ENCODE measurements at regions not wholly inside any gene's neighbourhood (a gene's known extent, or its start where the extent isn't known, plus 50 kb on each side); places are given as distances from the start of the nearest gene placed in this dataset.

DNA sequence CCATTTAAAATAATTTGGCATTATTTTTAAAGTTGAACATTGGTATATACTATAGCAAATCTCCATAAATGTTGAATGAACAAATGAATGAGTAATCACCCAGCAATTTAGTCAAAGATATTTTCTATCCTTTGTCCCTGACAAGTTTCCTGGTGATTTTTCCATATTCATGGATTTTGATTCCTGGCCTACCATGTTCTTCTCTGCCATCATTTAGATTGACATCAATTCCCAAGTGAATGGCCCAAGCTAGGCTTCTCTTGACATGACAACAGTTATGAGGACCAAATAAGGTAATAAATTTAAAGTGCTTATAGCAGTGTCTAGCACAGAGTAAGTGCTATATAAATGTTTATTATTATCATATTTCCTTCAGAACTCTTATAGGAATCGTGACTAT lies 120.1 kb upstream of the ADGRF1 start:
- TF ChIP-seq, protein P1, sequence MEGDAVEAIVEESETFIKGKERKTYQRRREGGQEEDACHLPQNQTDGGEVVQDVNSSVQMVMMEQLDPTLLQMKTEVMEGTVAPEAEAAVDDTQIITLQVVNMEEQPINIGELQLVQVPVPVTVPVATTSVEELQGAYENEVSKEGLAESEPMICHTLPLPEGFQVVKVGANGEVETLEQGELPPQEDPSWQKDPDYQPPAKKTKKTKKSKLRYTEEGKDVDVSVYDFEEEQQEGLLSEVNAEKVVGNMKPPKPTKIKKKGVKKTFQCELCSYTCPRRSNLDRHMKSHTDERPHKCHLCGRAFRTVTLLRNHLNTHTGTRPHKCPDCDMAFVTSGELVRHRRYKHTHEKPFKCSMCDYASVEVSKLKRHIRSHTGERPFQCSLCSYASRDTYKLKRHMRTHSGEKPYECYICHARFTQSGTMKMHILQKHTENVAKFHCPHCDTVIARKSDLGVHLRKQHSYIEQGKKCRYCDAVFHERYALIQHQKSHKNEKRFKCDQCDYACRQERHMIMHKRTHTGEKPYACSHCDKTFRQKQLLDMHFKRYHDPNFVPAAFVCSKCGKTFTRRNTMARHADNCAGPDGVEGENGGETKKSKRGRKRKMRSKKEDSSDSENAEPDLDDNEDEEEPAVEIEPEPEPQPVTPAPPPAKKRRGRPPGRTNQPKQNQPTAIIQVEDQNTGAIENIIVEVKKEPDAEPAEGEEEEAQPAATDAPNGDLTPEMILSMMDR (IDR thresholded peaks at IDR 0.05; ENCODE audit: low read length) = no peak
- TF ChIP-seq EZH2 (IDR thresholded peaks at IDR 0.05; ENCODE audit: borderline replicate concordance, low read length) = no peak

DNA sequence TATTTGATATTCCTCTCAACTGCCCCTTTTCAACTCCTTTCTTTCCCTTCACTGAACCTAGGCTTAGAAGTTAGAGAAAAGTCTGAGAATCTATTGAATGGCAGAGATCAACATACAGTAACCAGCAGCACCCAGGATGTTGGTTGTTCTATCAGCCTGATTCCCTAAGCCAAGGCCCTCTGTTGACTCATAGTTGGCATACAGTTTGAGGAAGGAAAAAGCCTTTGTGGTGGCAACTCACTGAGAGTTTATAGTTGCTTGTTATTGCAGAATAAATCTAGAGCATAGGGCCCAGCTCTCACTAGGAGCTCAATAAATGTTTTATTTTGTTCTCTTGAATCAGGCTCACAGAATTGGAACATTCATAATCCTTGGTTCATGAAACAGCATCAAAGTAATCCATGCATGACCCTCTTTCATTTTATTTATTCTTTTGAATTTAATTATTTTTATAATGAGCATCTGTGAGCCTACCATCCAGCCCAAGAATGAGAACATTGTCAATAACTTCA lies 119.1 kb upstream of the ADGRF1 start:
- Histone ChIP-seq H3K4me2 (ENCODE audit: low read length) (no peak overlapping the region), H4K20me1 (ENCODE audit: insufficient read depth, low read length) (no peaks in the 10 kb centered on the region), H3K9ac (ENCODE audit: low read length) (no peak overlapping the region), H3K9me3 (ENCODE audit: low read length) (no peaks in the 10 kb centered on the region), H3K4me3 (ENCODE audit: low read depth, low read length, poor library complexity, severe bottlenecking) (no peak overlapping the region), H3K27ac (ENCODE audit: low read depth, low read length, poor library complexity, severe bottlenecking) (no peak overlapping the region), H3K4me1 (ENCODE audit: insufficient read depth, low read length, severe bottlenecking) (no peaks in the 10 kb centered on the region), H3K36me3 (ENCODE audit: insufficient read depth, low read length) (no peaks in the 10 kb centered on the region), H2AFZ (ENCODE audit: low read length) (no peak overlapping the region), H3K79me2 (ENCODE audit: insufficient read depth, low read length) (no peaks in the 10 kb centered on the region), H3K9me2 (ENCODE audit: low read depth, low read length) (no peaks in the 10 kb centered on the region), H3K27me3 (ENCODE audit: insufficient read depth, low read length) (no peaks in the 10 kb centered on the region), H3F3A (ENCODE audit: insufficient read depth, low read length) (no peaks in the 10 kb centered on the region)
- TF ChIP-seq, protein P1 (IDR thresholded peaks at IDR 0.05; ENCODE audit: low read length) = no peak
- TF ChIP-seq EZH2 (IDR thresholded peaks at IDR 0.05; ENCODE audit: borderline replicate concordance, low read length) = no peak

More for the DNA sequence above, 120.1 kb upstream of the ADGRF1 start:
- H4K20me1 ChIP-seq (ENCODE audit: insufficient read depth, low read length) = no peaks in the 10 kb centered on the region
- H3K4me1 ChIP-seq (ENCODE audit: insufficient read depth, low read length, severe bottlenecking) = no peaks in the 10 kb centered on the region
- H2AFZ ChIP-seq (ENCODE audit: low read length) = no peak overlapping the region
- no peak overlapping the region for H3K9ac ChIP-seq (ENCODE audit: low read length)
- H3K36me3 ChIP-seq (ENCODE audit: insufficient read depth, low read length) = no peaks in the 10 kb centered on the region
- H3K79me2 ChIP-seq (ENCODE audit: insufficient read depth, low read length) = no peaks in the 10 kb centered on the region
- no peaks in the 10 kb centered on the region for H3K9me2 ChIP-seq (ENCODE audit: low read depth, low read length)
- H3K27me3 ChIP-seq (ENCODE audit: insufficient read depth, low read length) = no peaks in the 10 kb centered on the region
- H3F3A ChIP-seq (ENCODE audit: insufficient read depth, low read length) = no peaks in the 10 kb centered on the region
- H3K9me3 ChIP-seq (ENCODE audit: low read length) = no peaks in the 10 kb centered on the region
- no peak overlapping the region for H3K4me3 ChIP-seq (ENCODE audit: low read depth, low read length, poor library complexity, severe bottlenecking)
- no peak overlapping the region for H3K4me2 ChIP-seq (ENCODE audit: low read length)
- H3K27ac ChIP-seq (ENCODE audit: low read depth, low read length, poor library complexity, severe bottlenecking) = no peak overlapping the region

DNA sequence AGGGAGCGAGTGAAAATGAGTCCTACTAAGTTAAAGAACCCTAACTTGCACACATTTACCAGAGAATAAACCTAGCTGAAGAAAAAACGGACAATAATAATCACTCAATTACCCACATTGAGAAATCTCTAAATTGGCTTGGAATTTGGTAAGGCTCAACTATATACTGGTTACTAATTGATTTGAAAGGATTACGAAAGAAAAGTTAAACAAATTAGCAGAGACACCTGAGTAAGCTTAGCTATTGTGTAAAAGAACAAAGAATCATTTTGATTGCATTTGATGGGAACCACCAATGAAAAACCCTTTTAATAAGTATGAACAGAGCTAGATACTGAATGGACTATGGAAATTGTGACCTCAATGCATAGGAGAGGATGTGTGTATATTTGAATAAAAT lies 118.6 kb upstream of the ADGRF1 start:
- H3K27me3 ChIP-seq (ENCODE audit: insufficient read depth, low read length) = no peaks in the 10 kb centered on the region
- H3K9me2 ChIP-seq (ENCODE audit: low read depth, low read length) = no peaks in the 10 kb centered on the region
- no peak overlapping the region for H2AFZ ChIP-seq (ENCODE audit: low read length)
- H3F3A ChIP-seq (ENCODE audit: insufficient read depth, low read length) = no peaks in the 10 kb centered on the region
- no peak overlapping the region for H3K4me3 ChIP-seq (ENCODE audit: low read depth, low read length, poor library complexity, severe bottlenecking)
- H3K79me2 ChIP-seq (ENCODE audit: insufficient read depth, low read length) = no peaks in the 10 kb centered on the region
- no peak overlapping the region for H3K4me2 ChIP-seq (ENCODE audit: low read length)
- H3K4me1 ChIP-seq (ENCODE audit: insufficient read depth, low read length, severe bottlenecking) = no peaks in the 10 kb centered on the region
- H3K9ac ChIP-seq (ENCODE audit: low read length) = no peak overlapping the region
- no peaks in the 10 kb centered on the region for H4K20me1 ChIP-seq (ENCODE audit: insufficient read depth, low read length)
- TF ChIP-seq EZH2 (IDR thresholded peaks at IDR 0.05; ENCODE audit: borderline replicate concordance, low read length) = no peak
- TF ChIP-seq, protein P1 (IDR thresholded peaks at IDR 0.05; ENCODE audit: low read length) = no peak
- H3K9me3 ChIP-seq (ENCODE audit: low read length) = no peaks in the 10 kb centered on the region
- no peaks in the 10 kb centered on the region for H3K36me3 ChIP-seq (ENCODE audit: insufficient read depth, low read length)
- H3K27ac ChIP-seq (ENCODE audit: low read depth, low read length, poor library complexity, severe bottlenecking) = no peak overlapping the region
